Uterus (tissue), 3 donors: ENCODE measurements at regions not wholly inside any gene's neighbourhood (a gene's known extent, or its start where the extent isn't known, plus 50 kb on each side); places are given as distances from the start of the nearest gene placed in this dataset.

ENCODE experiments used
- DNase-seq, 2 donors: peaks; one replicate each; pipeline ENCODE4 v3.0.0-alpha.2; 2019 to 2020
- H3K27ac ChIP-seq, 2 donors: fragments of 200-600 bp; sonication (generic); 1 replicate in 1 of 2; 2 replicates in 1 of 2; pipeline ENCODE4 v1.5.1; 2016 to 2018
- H3K27me3 ChIP-seq, 2 donors: fragments of 200-600 bp; sonication (generic); one replicate each; pipeline ENCODE4 v1.5.1; 2018 to 2019; ENCODE audit warnings: control low read depth in 1 of 2
- H3K36me3 ChIP-seq, 2 donors: fragments of 200-600 bp; sonication (generic); one replicate each; pipeline ENCODE4 v1.5.1; 2019; ENCODE audit warnings: control low read depth in 1 of 2
- H3K4me1 ChIP-seq, 2 donors: fragments of 200-600 bp; sonication (generic); one replicate each; pipeline ENCODE4 v1.5.1; 2018 to 2019; ENCODE audit warnings: control low read depth in 1 of 2
- H3K4me3 ChIP-seq, 2 donors: fragments of 200-600 bp; sonication (generic); 1 replicate in 1 of 2; 2 replicates in 1 of 2; pipeline ENCODE4 v1.5.1; 2018 to 2019; ENCODE audit warnings: mild to moderate bottlenecking in 1 of 2
- H3K9me3 ChIP-seq, 2 donors: fragments of 200-600 bp; sonication (generic); one replicate each; pipeline ENCODE4 v1.5.1; 2019; ENCODE audit warnings: control low read depth in 1 of 2
- POLR2A ChIP-seq, 2 donors: fragments of 450-650 bp; IDR thresholded peaks; one replicate each; pipeline ENCODE4 v1.6.1; 2016; ENCODE audit warnings: antibody characterized with exemption in 2 of 2, mild to moderate bottlenecking in 1 of 2, moderate library complexity in 1 of 2
- intact Hi-C: fragments of 100-400 bp; cut with DNase I; formaldehyde crosslinking; loops from one replicate; pipeline ENCODE4 v1.15.1; 2023; ENCODE audit warnings: low total_unique reads
- TF ChIP-seq, protein P1 (sequence below), 4 experiments: fragments of 200-600 bp in 2 of 4; fragments of 450-650 bp in 2 of 4; sonication (generic) in 2 of 4; IDR thresholded peaks; one replicate each; pipeline ENCODE4 v1.5.1; 2016 to 2019; ENCODE audit warnings: antibody characterized with exemption in 4 of 4, mild to moderate bottlenecking in 2 of 4, moderate library complexity in 1 of 4
- donor health status: DM: yes; HTN: yes; CAD: no.

DNA sequence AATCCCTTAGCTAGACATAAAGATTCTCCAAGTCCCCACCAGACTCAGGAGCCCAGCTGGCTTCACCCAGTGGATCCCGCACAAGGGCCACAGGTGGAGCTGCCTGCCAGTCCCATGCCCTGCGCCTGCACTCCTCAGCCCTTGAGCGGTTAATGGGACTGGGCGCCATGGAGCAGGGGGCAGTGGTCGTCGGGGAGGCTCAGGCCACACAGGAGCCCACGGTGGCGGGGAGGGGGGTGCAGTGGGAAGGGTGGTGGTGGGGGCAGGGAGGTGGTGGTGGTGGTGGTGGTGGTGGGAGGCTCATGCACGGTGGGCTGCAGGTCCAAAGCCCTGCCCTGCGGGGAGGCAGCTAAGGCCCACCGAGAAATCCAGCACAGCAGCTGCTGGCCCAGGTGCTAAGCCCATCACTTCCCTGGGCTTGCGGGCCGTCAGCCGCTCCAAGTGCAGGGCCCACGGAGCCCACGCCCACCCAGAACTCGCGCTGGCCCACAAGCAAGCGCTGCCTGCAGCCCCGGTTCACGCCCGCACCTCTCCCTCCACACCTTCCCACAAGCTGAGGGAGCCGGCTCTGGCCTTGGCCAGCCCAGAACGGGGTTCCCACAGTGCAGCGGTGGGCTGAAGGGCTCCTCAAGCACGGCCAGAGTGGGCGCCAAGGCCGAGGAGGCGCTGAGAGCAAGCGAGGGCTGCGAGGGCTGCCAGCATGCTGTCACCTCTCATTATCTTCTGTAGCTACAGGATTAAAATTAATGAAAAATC, 732.5 kb upstream of the POM121L12 start:
- Histone ChIP-seq H3K9me3 (no peaks in the 10 kb centered on the region), H3K27ac (no peak overlapping the region), H3K4me3 (no peak overlapping the region), H3K36me3 (no peaks in the 10 kb centered on the region), H3K4me1 (no peaks in the 10 kb centered on the region), H3K27me3 (no peaks in the 10 kb centered on the region)
- TF ChIP-seq, protein P1, sequence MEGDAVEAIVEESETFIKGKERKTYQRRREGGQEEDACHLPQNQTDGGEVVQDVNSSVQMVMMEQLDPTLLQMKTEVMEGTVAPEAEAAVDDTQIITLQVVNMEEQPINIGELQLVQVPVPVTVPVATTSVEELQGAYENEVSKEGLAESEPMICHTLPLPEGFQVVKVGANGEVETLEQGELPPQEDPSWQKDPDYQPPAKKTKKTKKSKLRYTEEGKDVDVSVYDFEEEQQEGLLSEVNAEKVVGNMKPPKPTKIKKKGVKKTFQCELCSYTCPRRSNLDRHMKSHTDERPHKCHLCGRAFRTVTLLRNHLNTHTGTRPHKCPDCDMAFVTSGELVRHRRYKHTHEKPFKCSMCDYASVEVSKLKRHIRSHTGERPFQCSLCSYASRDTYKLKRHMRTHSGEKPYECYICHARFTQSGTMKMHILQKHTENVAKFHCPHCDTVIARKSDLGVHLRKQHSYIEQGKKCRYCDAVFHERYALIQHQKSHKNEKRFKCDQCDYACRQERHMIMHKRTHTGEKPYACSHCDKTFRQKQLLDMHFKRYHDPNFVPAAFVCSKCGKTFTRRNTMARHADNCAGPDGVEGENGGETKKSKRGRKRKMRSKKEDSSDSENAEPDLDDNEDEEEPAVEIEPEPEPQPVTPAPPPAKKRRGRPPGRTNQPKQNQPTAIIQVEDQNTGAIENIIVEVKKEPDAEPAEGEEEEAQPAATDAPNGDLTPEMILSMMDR (IDR thresholded peaks at IDR 0.05), result no peak
- no peak for TF ChIP-seq POLR2A (IDR thresholded peaks at IDR 0.05)
- intact Hi-C loops, result no loop called here
- DNase-seq, result no peak

DNA sequence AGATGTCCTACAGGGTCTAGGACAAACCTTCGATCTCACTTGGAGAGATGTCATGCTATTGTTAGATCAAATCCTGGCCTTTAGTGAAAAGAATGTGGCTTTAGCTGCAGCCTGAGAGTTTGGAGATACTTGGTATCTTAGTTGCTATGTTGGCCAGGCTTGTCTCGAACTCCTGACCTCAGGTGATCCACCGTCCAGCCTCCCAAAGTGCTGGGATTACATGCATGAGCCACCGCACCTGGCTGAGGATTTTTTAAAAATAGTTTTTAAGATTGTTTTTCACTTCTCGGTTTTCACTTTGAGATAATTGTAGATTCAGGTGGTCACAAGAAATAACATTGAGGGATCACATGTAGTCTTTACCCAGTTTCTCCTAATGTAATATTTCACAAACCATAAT, 738.3 kb upstream of the POM121L12 start:
- Histone ChIP-seq H3K9me3 (no peaks in the 10 kb centered on the region), H3K27ac (no peak overlapping the region), H3K4me1 (no peaks in the 10 kb centered on the region), H3K36me3 (no peaks in the 10 kb centered on the region), H3K27me3 (no peaks in the 10 kb centered on the region), H3K4me3 (no peak overlapping the region)
- TF ChIP-seq, protein P1 (IDR thresholded peaks at IDR 0.05), result no peak
- TF ChIP-seq POLR2A (IDR thresholded peaks at IDR 0.05), result no peak
- DNase-seq, result no peak
- intact Hi-C loops, result no loop called here

DNA sequence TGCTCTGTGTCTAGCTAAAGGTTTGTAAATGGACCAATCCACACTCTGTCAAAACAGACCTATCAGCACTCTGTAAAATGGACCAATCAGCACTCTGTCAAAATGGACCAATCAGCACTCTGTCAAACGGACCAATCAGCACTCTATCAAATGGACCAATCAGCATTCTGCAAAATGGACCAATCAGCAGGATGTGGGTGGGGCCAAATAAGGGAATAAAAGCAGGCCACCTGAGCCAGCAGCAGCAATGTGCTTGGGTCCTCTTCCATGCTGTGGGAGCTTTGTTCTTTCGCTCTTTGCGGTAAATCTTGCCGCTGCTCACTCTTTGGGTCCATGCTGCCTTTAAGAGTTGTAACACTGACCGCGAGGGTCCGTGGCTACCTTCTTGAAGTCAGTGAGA, 740.5 kb upstream of the POM121L12 start:
- Histone ChIP-seq H3K4me1 (no peaks in the 10 kb centered on the region), H3K27ac (no peak overlapping the region), H3K36me3 (no peaks in the 10 kb centered on the region), H3K4me3 (no peak overlapping the region), H3K9me3 (no peaks in the 10 kb centered on the region), H3K27me3 (no peaks in the 10 kb centered on the region)
- intact Hi-C loops, result no loop called here
- no peak for TF ChIP-seq POLR2A (IDR thresholded peaks at IDR 0.05)
- TF ChIP-seq, protein P1 (IDR thresholded peaks at IDR 0.05), result no peak
- DNase-seq, result no peak

GRCh38 chr7:52289247-52289646, 746.2 kb upstream of the POM121L12 start:
- H3K9me3 ChIP-seq, result no peaks in the 10 kb centered on the region
- H3K4me3 ChIP-seq, result no peak overlapping the region
- intact Hi-C loops, result no loop called here
- H3K27me3 ChIP-seq, result no peaks in the 10 kb centered on the region
- no peaks in the 10 kb centered on the region for H3K4me1 ChIP-seq
- no peak overlapping the region for H3K27ac ChIP-seq
- H3K36me3 ChIP-seq, result no peaks in the 10 kb centered on the region
- no peak for TF ChIP-seq POLR2A (IDR thresholded peaks at IDR 0.05)
- TF ChIP-seq, protein P1 (IDR thresholded peaks at IDR 0.05), result no peak
- no peak for DNase-seq

DNA sequence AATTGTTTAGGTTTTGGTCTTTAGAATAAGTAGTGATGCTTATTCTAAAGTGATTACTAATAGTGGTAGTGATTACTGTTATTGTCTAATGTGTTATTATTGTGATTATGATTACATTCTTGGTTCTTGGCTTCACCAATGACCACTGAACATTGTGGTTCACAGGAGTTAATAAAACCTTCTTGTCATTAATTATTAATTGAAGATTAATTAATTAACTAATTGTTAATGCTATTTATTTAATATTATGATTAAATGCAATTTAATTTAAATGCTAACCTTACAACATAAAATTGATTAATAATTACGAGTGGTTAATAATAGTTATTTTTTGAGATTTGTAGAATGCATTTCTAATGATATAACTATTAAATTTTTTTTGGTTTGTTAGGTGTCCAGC, 747.7 kb upstream of the POM121L12 start:
- Histone ChIP-seq H3K4me1 (no peaks in the 10 kb centered on the region), H3K36me3 (no peaks in the 10 kb centered on the region), H3K27ac (no peak overlapping the region), H3K9me3 (no peaks in the 10 kb centered on the region), H3K4me3 (no peak overlapping the region), H3K27me3 (no peaks in the 10 kb centered on the region)
- intact Hi-C loops, result no loop called here
- DNase-seq, result no peak
- TF ChIP-seq POLR2A (IDR thresholded peaks at IDR 0.05), result no peak
